ENCODE measurements at regions not wholly inside any gene's neighbourhood (a gene's known extent, or its start where the extent isn't known, plus 50 kb on each side); places are given as distances from the start of the nearest gene placed in this dataset.

DNA sequence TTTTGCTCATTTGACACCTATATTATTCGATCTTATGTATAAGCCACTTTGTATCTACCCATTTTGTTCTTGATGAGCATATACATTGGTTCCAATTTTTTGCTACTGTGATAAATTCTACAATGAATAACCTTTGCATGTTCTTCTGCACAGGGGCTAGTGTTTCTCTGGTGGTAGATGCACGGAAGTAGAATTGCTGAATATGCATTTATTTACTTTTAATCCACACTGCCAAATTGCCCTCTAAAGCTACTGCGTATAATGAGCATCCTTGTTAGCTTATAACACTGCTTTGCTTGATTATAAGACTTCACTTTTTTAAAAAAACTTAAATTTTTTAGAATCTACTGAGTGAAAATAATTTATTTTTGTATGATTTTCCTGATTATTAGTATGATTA, 84.2 kb upstream of the PIAS1 start:
- TF ChIP-seq EZH2 (IDR thresholded peaks at IDR 0.05; ENCODE audit: borderline replicate concordance, low read length): no peak
- TF ChIP-seq, protein P1, sequence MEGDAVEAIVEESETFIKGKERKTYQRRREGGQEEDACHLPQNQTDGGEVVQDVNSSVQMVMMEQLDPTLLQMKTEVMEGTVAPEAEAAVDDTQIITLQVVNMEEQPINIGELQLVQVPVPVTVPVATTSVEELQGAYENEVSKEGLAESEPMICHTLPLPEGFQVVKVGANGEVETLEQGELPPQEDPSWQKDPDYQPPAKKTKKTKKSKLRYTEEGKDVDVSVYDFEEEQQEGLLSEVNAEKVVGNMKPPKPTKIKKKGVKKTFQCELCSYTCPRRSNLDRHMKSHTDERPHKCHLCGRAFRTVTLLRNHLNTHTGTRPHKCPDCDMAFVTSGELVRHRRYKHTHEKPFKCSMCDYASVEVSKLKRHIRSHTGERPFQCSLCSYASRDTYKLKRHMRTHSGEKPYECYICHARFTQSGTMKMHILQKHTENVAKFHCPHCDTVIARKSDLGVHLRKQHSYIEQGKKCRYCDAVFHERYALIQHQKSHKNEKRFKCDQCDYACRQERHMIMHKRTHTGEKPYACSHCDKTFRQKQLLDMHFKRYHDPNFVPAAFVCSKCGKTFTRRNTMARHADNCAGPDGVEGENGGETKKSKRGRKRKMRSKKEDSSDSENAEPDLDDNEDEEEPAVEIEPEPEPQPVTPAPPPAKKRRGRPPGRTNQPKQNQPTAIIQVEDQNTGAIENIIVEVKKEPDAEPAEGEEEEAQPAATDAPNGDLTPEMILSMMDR (IDR thresholded peaks at IDR 0.05; ENCODE audit: low read length): no peak

DNA sequence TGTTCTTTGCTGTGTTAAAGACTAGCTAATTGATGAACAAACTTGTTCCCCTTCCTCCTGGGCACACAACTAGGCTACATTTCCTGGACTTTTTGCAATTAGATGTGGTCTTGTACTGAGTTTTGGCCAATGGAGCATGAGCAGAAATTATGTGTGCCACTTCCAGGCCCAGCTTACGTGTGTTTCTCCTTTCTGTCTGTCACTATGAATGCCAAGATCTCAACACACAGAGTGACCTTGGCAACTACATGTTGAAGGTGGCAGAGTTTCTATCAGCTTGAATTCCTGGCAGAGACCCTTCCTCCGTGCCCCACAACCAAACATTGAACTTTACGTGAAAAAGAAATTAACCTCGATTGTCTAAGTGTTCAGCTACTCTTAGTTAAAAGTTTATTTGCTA, 81.7 kb upstream of the PIAS1 start:
- no peak for TF ChIP-seq EZH2 (IDR thresholded peaks at IDR 0.05; ENCODE audit: borderline replicate concordance, low read length)
- TF ChIP-seq, protein P1 (IDR thresholded peaks at IDR 0.05; ENCODE audit: low read length): no peak
- H3K4me3 ChIP-seq (ENCODE audit: low read depth, low read length, poor library complexity, severe bottlenecking): no peak overlapping the region
- H3K79me2 ChIP-seq (ENCODE audit: insufficient read depth, low read length): no peaks in the 10 kb centered on the region

More for the DNA sequence above, 84.2 kb upstream of the PIAS1 start:
- H3K79me2 ChIP-seq (ENCODE audit: insufficient read depth, low read length): no peaks in the 10 kb centered on the region
- H3K27me3 ChIP-seq (ENCODE audit: insufficient read depth, low read length): no peaks in the 10 kb centered on the region
- no peak overlapping the region for H3K27ac ChIP-seq (ENCODE audit: low read depth, low read length, poor library complexity, severe bottlenecking)
- no peak overlapping the region for H3K4me3 ChIP-seq (ENCODE audit: low read depth, low read length, poor library complexity, severe bottlenecking)
- no peak overlapping the region for H2AFZ ChIP-seq (ENCODE audit: low read length)
- H3K9me3 ChIP-seq (ENCODE audit: low read length): no peaks in the 10 kb centered on the region
- H3K9me2 ChIP-seq (ENCODE audit: low read depth, low read length): no peaks in the 10 kb centered on the region
- no peaks in the 10 kb centered on the region for H3K36me3 ChIP-seq (ENCODE audit: insufficient read depth, low read length)
- no peaks in the 10 kb centered on the region for H3F3A ChIP-seq (ENCODE audit: insufficient read depth, low read length)
- no peak overlapping the region for H3K4me2 ChIP-seq (ENCODE audit: low read length)
- H4K20me1 ChIP-seq (ENCODE audit: insufficient read depth, low read length): no peaks in the 10 kb centered on the region
- H3K4me1 ChIP-seq (ENCODE audit: insufficient read depth, low read length, severe bottlenecking): peaks cover 18% of the 10 kb centered on the region
- no peak overlapping the region for H3K9ac ChIP-seq (ENCODE audit: low read length)

DNA sequence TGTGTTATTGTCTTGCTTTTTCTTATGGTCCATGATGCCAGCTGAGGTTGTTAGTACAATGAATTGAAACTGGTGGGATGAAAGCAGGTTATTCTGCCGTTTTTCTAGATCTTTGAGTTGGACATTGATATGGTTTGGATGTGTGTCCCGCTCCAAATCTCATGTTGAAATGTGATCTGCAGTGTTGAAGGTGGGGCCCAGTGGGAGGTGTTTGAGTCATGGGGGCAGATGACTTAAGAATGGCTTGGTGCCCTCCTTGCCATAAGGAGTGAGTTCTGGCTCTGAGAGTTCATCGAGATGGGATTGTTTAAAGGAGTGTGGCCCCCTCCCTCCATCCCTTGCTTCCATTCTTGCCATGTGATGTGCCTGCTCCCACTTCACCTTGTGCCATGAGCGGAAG, 80.3 kb upstream of the PIAS1 start:
- TF ChIP-seq, protein P1 (IDR thresholded peaks at IDR 0.05; ENCODE audit: low read length): no peak
- no peak for TF ChIP-seq EZH2 (IDR thresholded peaks at IDR 0.05; ENCODE audit: borderline replicate concordance, low read length)
- Histone ChIP-seq H3K27ac (ENCODE audit: low read depth, low read length, poor library complexity, severe bottlenecking) (no peak overlapping the region), H3K79me2 (ENCODE audit: insufficient read depth, low read length) (no peaks in the 10 kb centered on the region)

More for the DNA sequence above, 81.7 kb upstream of the PIAS1 start:
- 0 out of 2 replicates have a peak, but pooled peaks cover 2% of the 10 kb centered on the region for H3K9me3 ChIP-seq (ENCODE audit: low read length)
- no peaks in the 10 kb centered on the region for H3F3A ChIP-seq (ENCODE audit: insufficient read depth, low read length)
- H4K20me1 ChIP-seq (ENCODE audit: insufficient read depth, low read length): no peaks in the 10 kb centered on the region
- H3K4me2 ChIP-seq (ENCODE audit: low read length): no peak overlapping the region
- no peaks in the 10 kb centered on the region for H3K36me3 ChIP-seq (ENCODE audit: insufficient read depth, low read length)
- H3K4me1 ChIP-seq (ENCODE audit: insufficient read depth, low read length, severe bottlenecking): peaks cover 18% of the 10 kb centered on the region
- no peaks in the 10 kb centered on the region for H3K27me3 ChIP-seq (ENCODE audit: insufficient read depth, low read length)
- no peak overlapping the region for H3K27ac ChIP-seq (ENCODE audit: low read depth, low read length, poor library complexity, severe bottlenecking)
- no peak overlapping the region; the same call in 1 of the 2 replicates for H2AFZ ChIP-seq (ENCODE audit: low read length)
- H3K9ac ChIP-seq (ENCODE audit: low read length): no peak overlapping the region
- H3K9me2 ChIP-seq (ENCODE audit: low read depth, low read length): no peaks in the 10 kb centered on the region

More for the DNA sequence above, 80.3 kb upstream of the PIAS1 start:
- H2AFZ ChIP-seq (ENCODE audit: low read length): no peak overlapping the region
- H3K27me3 ChIP-seq (ENCODE audit: insufficient read depth, low read length): no peaks in the 10 kb centered on the region
- H3F3A ChIP-seq (ENCODE audit: insufficient read depth, low read length): no peaks in the 10 kb centered on the region
- H3K9me2 ChIP-seq (ENCODE audit: low read depth, low read length): no peaks in the 10 kb centered on the region
- H3K36me3 ChIP-seq (ENCODE audit: insufficient read depth, low read length): no peaks in the 10 kb centered on the region
- H3K4me3 ChIP-seq (ENCODE audit: low read depth, low read length, poor library complexity, severe bottlenecking): no peak overlapping the region
- H4K20me1 ChIP-seq (ENCODE audit: insufficient read depth, low read length): no peaks in the 10 kb centered on the region
- H3K4me1 ChIP-seq (ENCODE audit: insufficient read depth, low read length, severe bottlenecking): peaks cover 4% of the 10 kb centered on the region
- H3K9ac ChIP-seq (ENCODE audit: low read length): no peak overlapping the region
- H3K4me2 ChIP-seq (ENCODE audit: low read length): no peak overlapping the region
- 0 out of 2 replicates have a peak, but pooled peaks cover 2% of the 10 kb centered on the region for H3K9me3 ChIP-seq (ENCODE audit: low read length)
